ENCODE measurements at regions not wholly inside any gene's neighbourhood (a gene's known extent, or its start where the extent isn't known, plus 50 kb on each side); places are given as distances from the start of the nearest gene placed in this dataset.

GRCh38 chr18:46291149-46291548 lies 187.0 kb downstream of the HAUS1 start:
- intact Hi-C loops (cut with micrococcal nuclease) = no loop called here
- ChIA-PET CTCF (interaction anchor here (0.7 kb wide), 1 partner anchor 332 kb away, joined by 4 read pairs; no protein-coding TSS in a partner anchor), POLR2A (ENCODE audit: unreplicated experiment) (no interaction called here)
- no peaks in the 10 kb centered on the region for H3K9me3 ChIP-seq (ENCODE audit: low read length)
- H3F3A ChIP-seq (ENCODE audit: low read length, unreplicated experiment) = no peaks in the 10 kb centered on the region
- no peak overlapping the region for H2AFZ ChIP-seq (ENCODE audit: low read length)
- DNase-seq = no peak
- no peaks in the 10 kb centered on the region for H3K27me3 ChIP-seq (ENCODE audit: low read length)
- no peaks in the 10 kb centered on the region for H3K9me2 ChIP-seq (replicated peaks; ENCODE audit: low read length)
- H4K20me1 ChIP-seq (ENCODE audit: low read length) = no peaks in the 10 kb centered on the region
- ATAC-seq = no peak
- no TSS peak for BruUV-seq (replicated peaks)
- no peak overlapping the region for H3K9ac ChIP-seq (ENCODE audit: low read length)
- H3K4me3 ChIP-seq (ENCODE audit: low read length) = no peak overlapping the region
- H3K27ac ChIP-seq (ENCODE audit: low read length) = no peak overlapping the region
- H3K4me2 ChIP-seq (ENCODE audit: low read length) = no peak overlapping the region
- no peaks in the 10 kb centered on the region for H3K36me3 ChIP-seq (ENCODE audit: low read depth, low read length)
- no peaks in the 10 kb centered on the region for H3K79me2 ChIP-seq (ENCODE audit: low read length)
- H3K4me1 ChIP-seq (ENCODE audit: insufficient read depth, low read length) = no peaks in the 10 kb centered on the region; the same call in 1 of the 2 replicates
- TF ChIP-seq EZH2phosphoT487 (IDR thresholded peaks at IDR 0.05; ENCODE audit: borderline replicate concordance, low read length) (no peak), EZH2 (IDR thresholded peaks at IDR 0.05; ENCODE audit: low read length, unreplicated experiment) (no peak), CTCF (conservative IDR thresholded peaks at IDR 0.05; ENCODE audit: low read depth, low read length) (no peak)

GRCh38 chr18:46293742-46294181 lies 189.6 kb downstream of the HAUS1 start:
- intact Hi-C loops (cut with micrococcal nuclease) = no loop called here
- H3F3A ChIP-seq (ENCODE audit: low read length, unreplicated experiment) = no peaks in the 10 kb centered on the region
- BruUV-seq (replicated peaks) = no TSS peak
- H3K9ac ChIP-seq (ENCODE audit: low read length) = no peak overlapping the region
- DNase-seq = peak; percentile 30
- ChIA-PET CTCF (no interaction called here), POLR2A (ENCODE audit: unreplicated experiment) (interaction anchor here (0.6 kb wide), 1 partner anchor 29 kb away, joined by 3 read pairs; no protein-coding TSS in a partner anchor)
- no peak for ATAC-seq
- H2AFZ ChIP-seq (ENCODE audit: low read length) = no peak overlapping the region
- H4K20me1 ChIP-seq (ENCODE audit: low read length) = no peaks in the 10 kb centered on the region
- no peaks in the 10 kb centered on the region for H3K9me3 ChIP-seq (ENCODE audit: low read length)
- no peak overlapping the region for H3K27ac ChIP-seq (ENCODE audit: low read length)
- no peak overlapping the region for H3K4me2 ChIP-seq (ENCODE audit: low read length)
- no peaks in the 10 kb centered on the region for H3K9me2 ChIP-seq (replicated peaks; ENCODE audit: low read length)
- H3K36me3 ChIP-seq (ENCODE audit: low read depth, low read length) = no peaks in the 10 kb centered on the region
- H3K4me1 ChIP-seq (ENCODE audit: insufficient read depth, low read length) = no peaks in the 10 kb centered on the region; the same call in 1 of the 2 replicates
- H3K79me2 ChIP-seq (ENCODE audit: low read length) = no peaks in the 10 kb centered on the region
- TF ChIP-seq EZH2phosphoT487 (IDR thresholded peaks at IDR 0.05; ENCODE audit: borderline replicate concordance, low read length) (no peak), CTCF (conservative IDR thresholded peaks at IDR 0.05; ENCODE audit: low read depth, low read length) (no peak), EZH2 (IDR thresholded peaks at IDR 0.05; ENCODE audit: low read length, unreplicated experiment) (no peak)
- no peaks in the 10 kb centered on the region for H3K27me3 ChIP-seq (ENCODE audit: low read length)
- no peak overlapping the region for H3K4me3 ChIP-seq (ENCODE audit: low read length)

- no peaks in the 10 kb centered on the region for H3K36me3 ChIP-seq (ENCODE audit: low read depth, low read length)
- no peak for ATAC-seq
- no peak for TF ChIP-seq EZH2phosphoT487 (IDR thresholded peaks at IDR 0.05; ENCODE audit: borderline replicate concordance, low read length)
- no peak for TF ChIP-seq EZH2 (IDR thresholded peaks at IDR 0.05; ENCODE audit: low read length, unreplicated experiment)
- TF ChIP-seq CTCF (conservative IDR thresholded peaks at IDR 0.05; ENCODE audit: low read depth, low read length) = no peak
- no peaks in the 10 kb centered on the region; the same call in 1 of the 2 replicates for H3K4me1 ChIP-seq (ENCODE audit: insufficient read depth, low read length)
- CTCF ChIA-PET = no interaction called here
- H3K27ac ChIP-seq (ENCODE audit: low read length) = no peak overlapping the region
- no peak overlapping the region for H2AFZ ChIP-seq (ENCODE audit: low read length)
- H3K9me3 ChIP-seq (ENCODE audit: low read length) = no peaks in the 10 kb centered on the region
- BruUV-seq (replicated peaks) = no TSS peak
- H3K4me3 ChIP-seq (ENCODE audit: low read length) = no peak overlapping the region
- no peaks in the 10 kb centered on the region for H3K79me2 ChIP-seq (ENCODE audit: low read length)
- H3K9me2 ChIP-seq (replicated peaks; ENCODE audit: low read length) = no peaks in the 10 kb centered on the region
- intact Hi-C loops (cut with micrococcal nuclease) = no loop called here
- no peaks in the 10 kb centered on the region for H4K20me1 ChIP-seq (ENCODE audit: low read length)
- no peaks in the 10 kb centered on the region for H3K27me3 ChIP-seq (ENCODE audit: low read length)
- POLR2A ChIA-PET (ENCODE audit: unreplicated experiment) = no interaction called here
- DNase-seq = no peak
- H3F3A ChIP-seq (ENCODE audit: low read length, unreplicated experiment) = no peaks in the 10 kb centered on the region
- no peak overlapping the region for H3K4me2 ChIP-seq (ENCODE audit: low read length)
- no peak overlapping the region for H3K9ac ChIP-seq (ENCODE audit: low read length)
Measured at GRCh38 chr18:46294318-46294717, 190.1 kb downstream of the HAUS1 start.
